K562 (cell line): ENCODE measurements at regions not wholly inside any gene's neighbourhood (a gene's known extent, or its start where the extent isn't known, plus 50 kb on each side); places are given as distances from the start of the nearest gene placed in this dataset.

ENCODE experiments used
- CTBP1 ChIP-seq: fragments of 450-650 bp; IDR thresholded peaks from 2 replicates; pipeline ENCODE4 v1.6.1; 2016; ENCODE audit warnings: borderline replicate concordance
- HMGXB4 ChIP-seq: sonication (generic); formaldehyde crosslinking; IDR thresholded peaks from 2 replicates; pipeline ENCODE4 v1.8.1; 2023; ENCODE audit warnings: mild to moderate bottlenecking, missing genetic modification reagents
- MAFG ChIP-seq: fragments of 450-650 bp; conservative IDR thresholded peaks from 2 replicates; pipeline ENCODE4 v1.6.1; 2016; ENCODE audit warnings: missing genetic modification characterization, missing compliant biosample characterization
- NR2C2 ChIP-seq, 2 experiments: fragments of 200-800 bp in 1 of 2; sonication (Bioruptor generic) in 1 of 2; sonication (generic) in 1 of 2; formaldehyde crosslinking in 1 of 2; IDR thresholded peaks; 2 replicates each; pipeline versions ENCODE4 v1.6.1 to v1.8.0; 2016 to 2022; ENCODE audit warnings: mild to moderate bottlenecking in 1 of 2, missing compliant biosample characterization in 1 of 2, missing genetic modification characterization in 1 of 2, missing genetic modification reagents in 1 of 2
- SAP30 ChIP-seq: fragments of 200-600 bp; sonication (generic); IDR thresholded peaks from 2 replicates; pipeline ENCODE4 v1.6.1; 2012; ENCODE audit warnings: borderline replicate concordance, low read depth, mild to moderate bottlenecking, moderate library complexity, low read length, control low read depth, inconsistent platforms; ENCODE audit not compliant: insufficient read depth, poor library complexity, severe bottlenecking
- SNRNP70 ChIP-seq: fragments of 200-400 bp; formaldehyde crosslinking; optimal IDR thresholded peaks from 2 replicates; pipeline ENCODE3; 2017; ENCODE audit warnings: low read depth, low read length
- STAT5A ChIP-seq: IDR thresholded peaks from 2 replicates; pipeline ENCODE4 v1.6.1; 2012; ENCODE audit warnings: low read length, inconsistent platforms, borderline replicate concordance
- TAF7 ChIP-seq: fragments of 450-650 bp; IDR thresholded peaks from 2 replicates; pipeline ENCODE4 v1.6.1; 2016; ENCODE audit warnings: missing genetic modification characterization, missing compliant biosample characterization
- ZNF212 ChIP-seq: fragments of 450-650 bp; formaldehyde crosslinking; IDR thresholded peaks from 2 replicates; pipeline ENCODE4 v1.4.0; 2020; ENCODE audit warnings: mild to moderate bottlenecking
- ZNF766 ChIP-seq: fragments of 200-800 bp; sonication (Bioruptor generic); conservative IDR thresholded peaks from 2 replicates; pipeline ENCODE4 v1.6.1; 2016; ENCODE audit warnings: missing genetic modification characterization, missing compliant biosample characterization
- ZNF780A ChIP-seq: fragments of 250-450 bp; sonication (Bioruptor Pico); IDR thresholded peaks from 2 replicates; pipeline ENCODE4 v1.5.0; 2021; ENCODE audit warnings: mild to moderate bottlenecking
- TF ChIP-seq, protein P1 (sequence below), 2 experiments: fragments of 200-800 bp in 1 of 2; sonication (Bioruptor generic) in 1 of 2; sonication (generic) in 1 of 2; formaldehyde crosslinking in 1 of 2; IDR thresholded peaks in 1 of 2; conservative IDR thresholded peaks in 1 of 2; 2 replicates each; pipeline versions ENCODE4 v1.5.0 to v1.6.1; 2016 to 2020; ENCODE audit warnings: missing compliant biosample characterization in 1 of 2, missing genetic modification characterization in 1 of 2, missing genetic modification reagents in 1 of 2
- TF ChIP-seq, protein P2 (sequence below), 3 experiments: fragments of 200-800 bp in 1 of 3; fragments of 250-450 bp in 1 of 3; fragments of 450-650 bp in 1 of 3; sonication (Bioruptor Pico) in 1 of 3; sonication (Bioruptor generic) in 1 of 3; formaldehyde crosslinking in 1 of 3; IDR thresholded peaks; 2 replicates each; pipeline versions ENCODE4 v1.6.1 to v1.8.0; 2016 to 2022; ENCODE audit warnings: mild to moderate bottlenecking in 2 of 3, missing genetic modification characterization in 2 of 3, missing compliant biosample characterization in 1 of 3, moderate library complexity in 1 of 3

DNA sequence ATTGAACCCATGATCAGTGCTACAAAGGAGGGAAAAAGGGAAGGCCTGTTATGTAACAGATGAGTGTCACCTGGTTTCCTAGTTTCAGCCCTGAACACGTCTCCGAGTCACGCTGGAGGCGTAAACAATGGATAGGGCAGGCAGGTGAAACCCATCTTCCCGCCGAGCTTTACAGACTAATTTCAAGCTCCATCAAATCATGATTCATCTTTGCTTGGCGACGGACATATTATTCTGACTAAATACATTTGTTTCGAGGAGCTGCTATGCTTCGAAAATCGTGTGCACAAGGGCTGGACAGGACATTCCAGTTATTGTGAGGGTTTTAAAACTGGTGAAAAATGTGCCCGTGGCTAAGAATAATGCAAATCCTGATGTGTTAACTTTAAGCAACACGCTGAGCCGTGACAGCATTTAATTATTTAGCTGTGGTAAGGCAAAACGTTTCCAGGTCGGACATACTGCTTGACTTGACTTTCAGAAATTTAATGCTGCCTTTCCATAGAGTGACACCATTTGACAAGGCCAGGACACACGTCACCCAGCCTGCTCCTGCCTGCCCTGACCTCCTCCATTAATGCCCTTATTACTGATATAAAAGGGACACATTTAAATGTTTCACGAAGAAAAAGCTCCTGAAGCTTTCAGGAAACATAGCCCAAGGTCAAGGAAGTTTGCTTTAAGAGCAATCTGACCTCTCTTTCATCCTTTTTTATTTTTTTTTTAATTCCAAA, 1203.5 kb upstream of the TMEM132C start (continued):
- TF ChIP-seq HMGXB4 (CRISPR knock-in tag) (no peak), ZNF780A (CRISPR knock-in tag) (no peak), SAP30 (peak; percentile 20), MAFG (no peak), NR2C2 (CRISPR knock-in tag; IDR thresholded peaks at IDR 0.05) (no peak), NR2C2 (tag; IDR thresholded peaks at IDR 0.05) (0 out of 2 replicates have a peak, but pooled peaks have one; percentile 7), TAF7 (tag) (no peak), CTBP1 (peak; percentile 18; the same call in 1 of the 2 replicates), STAT5A (no peak), ZNF212 (CRISPR knock-in tag) (no peak), ZNF766 (no peak), SNRNP70 (no peak)
- TF ChIP-seq, protein P1, sequence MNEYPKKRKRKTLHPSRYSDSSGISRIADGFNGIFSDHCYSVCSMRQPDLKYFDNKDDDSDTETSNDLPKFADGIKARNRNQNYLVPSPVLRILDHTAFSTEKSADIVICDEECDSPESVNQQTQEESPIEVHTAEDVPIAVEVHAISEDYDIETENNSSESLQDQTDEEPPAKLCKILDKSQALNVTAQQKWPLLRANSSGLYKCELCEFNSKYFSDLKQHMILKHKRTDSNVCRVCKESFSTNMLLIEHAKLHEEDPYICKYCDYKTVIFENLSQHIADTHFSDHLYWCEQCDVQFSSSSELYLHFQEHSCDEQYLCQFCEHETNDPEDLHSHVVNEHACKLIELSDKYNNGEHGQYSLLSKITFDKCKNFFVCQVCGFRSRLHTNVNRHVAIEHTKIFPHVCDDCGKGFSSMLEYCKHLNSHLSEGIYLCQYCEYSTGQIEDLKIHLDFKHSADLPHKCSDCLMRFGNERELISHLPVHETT (CRISPR knock-in tag; conservative IDR thresholded peaks at IDR 0.05 in 1 of 2, IDR thresholded peaks at IDR 0.05 in 1 of 2) = 0 out of 4 replicates have a peak, but pooled peaks of 1 of the 2 experiments have one; percentile 51
- TF ChIP-seq, protein P2, sequence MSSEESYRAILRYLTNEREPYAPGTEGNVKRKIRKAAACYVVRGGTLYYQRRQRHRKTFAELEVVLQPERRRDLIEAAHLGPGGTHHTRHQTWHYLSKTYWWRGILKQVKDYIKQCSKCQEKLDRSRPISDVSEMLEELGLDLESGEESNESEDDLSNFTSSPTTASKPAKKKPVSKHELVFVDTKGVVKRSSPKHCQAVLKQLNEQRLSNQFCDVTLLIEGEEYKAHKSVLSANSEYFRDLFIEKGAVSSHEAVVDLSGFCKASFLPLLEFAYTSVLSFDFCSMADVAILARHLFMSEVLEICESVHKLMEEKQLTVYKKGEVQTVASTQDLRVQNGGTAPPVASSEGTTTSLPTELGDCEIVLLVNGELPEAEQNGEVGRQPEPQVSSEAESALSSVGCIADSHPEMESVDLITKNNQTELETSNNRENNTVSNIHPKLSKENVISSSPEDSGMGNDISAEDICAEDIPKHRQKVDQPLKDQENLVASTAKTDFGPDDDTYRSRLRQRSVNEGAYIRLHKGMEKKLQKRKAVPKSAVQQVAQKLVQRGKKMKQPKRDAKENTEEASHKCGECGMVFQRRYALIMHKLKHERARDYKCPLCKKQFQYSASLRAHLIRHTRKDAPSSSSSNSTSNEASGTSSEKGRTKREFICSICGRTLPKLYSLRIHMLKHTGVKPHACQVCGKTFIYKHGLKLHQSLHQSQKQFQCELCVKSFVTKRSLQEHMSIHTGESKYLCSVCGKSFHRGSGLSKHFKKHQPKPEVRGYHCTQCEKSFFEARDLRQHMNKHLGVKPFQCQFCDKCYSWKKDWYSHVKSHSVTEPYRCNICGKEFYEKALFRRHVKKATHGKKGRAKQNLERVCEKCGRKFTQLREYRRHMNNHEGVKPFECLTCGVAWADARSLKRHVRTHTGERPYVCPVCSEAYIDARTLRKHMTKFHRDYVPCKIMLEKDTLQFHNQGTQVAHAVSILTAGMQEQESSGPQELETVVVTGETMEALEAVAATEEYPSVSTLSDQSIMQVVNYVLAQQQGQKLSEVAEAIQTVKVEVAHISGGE (CRISPR knock-in tag; IDR thresholded peaks at IDR 0.05) = peak in 1 of 3 experiments; percentile 40; a peak in 1 of 6 replicates
